ENCODE measurements at regions not wholly inside any gene's neighbourhood (a gene's known extent, or its start where the extent isn't known, plus 50 kb on each side); places are given as distances from the start of the nearest gene placed in this dataset.

GRCh38 chr14:51473808-51474565 lies 177.7 kb upstream of the FRMD6 start:
- no peak for DNase-seq (ENCODE audit: low spot score)

- no peak for DNase-seq (ENCODE audit: low spot score)
Observed at GRCh38 chr14:51474854-51475253, 176.9 kb upstream of the FRMD6 start.

GRCh38 chr14:51478175-51478621 lies 173.5 kb upstream of the FRMD6 start:
- no peak for DNase-seq (ENCODE audit: low spot score)

- DNase-seq (ENCODE audit: low spot score): no peak
Observed at GRCh38 chr14:51479584-51480325, 172.0 kb upstream of the FRMD6 start.

GRCh38 chr14:51481643-51482042 lies 170.1 kb upstream of the FRMD6 start:
- DNase-seq (ENCODE audit: low spot score): no peak

- no peak for DNase-seq (ENCODE audit: low spot score)
Observed at GRCh38 chr14:51482102-51482501, 169.6 kb upstream of the FRMD6 start.

GRCh38 chr14:51484485-51484884 lies 167.2 kb upstream of the FRMD6 start:
- no peak for DNase-seq (ENCODE audit: low spot score)

- DNase-seq (ENCODE audit: low spot score): no peak
Observed at GRCh38 chr14:51485733-51486132, 166.0 kb upstream of the FRMD6 start.

- DNase-seq (ENCODE audit: low spot score): no peak
Observed at GRCh38 chr14:51487848-51488247, 163.9 kb upstream of the FRMD6 start.

GRCh38 chr14:51488569-51489220 lies 163.0 kb upstream of the FRMD6 start:
- DNase-seq (ENCODE audit: low spot score): no peak

- no peak for DNase-seq (ENCODE audit: low spot score)
Observed at GRCh38 chr14:51490205-51490604, 161.5 kb upstream of the FRMD6 start.

- no peak for DNase-seq (ENCODE audit: low spot score)
Observed at GRCh38 chr14:51491036-51491545, 160.6 kb upstream of the FRMD6 start.

GRCh38 chr14:51491776-51492175 lies 159.9 kb upstream of the FRMD6 start:
- DNase-seq (ENCODE audit: low spot score): no peak

- DNase-seq (ENCODE audit: low spot score): no peak
Observed at GRCh38 chr14:51495319-51495718, 156.4 kb upstream of the FRMD6 start.

- DNase-seq (ENCODE audit: low spot score): no peak
Observed at GRCh38 chr14:51498411-51499227, 153.1 kb upstream of the FRMD6 start.

- no peak for DNase-seq (ENCODE audit: low spot score)
Observed at GRCh38 chr14:51500776-51501175, 150.9 kb upstream of the FRMD6 start.

GRCh38 chr14:51501746-51502145 lies 150.0 kb upstream of the FRMD6 start:
- DNase-seq (ENCODE audit: low spot score): no peak

- no peak for DNase-seq (ENCODE audit: low spot score)
Observed at GRCh38 chr14:51504669-51505068, 147.0 kb upstream of the FRMD6 start.

GRCh38 chr14:51507511-51507905 lies 144.2 kb upstream of the FRMD6 start:
- DNase-seq (ENCODE audit: low spot score): no peak

- no peak for DNase-seq (ENCODE audit: low spot score)
Observed at GRCh38 chr14:51507906-51508511, 143.7 kb upstream of the FRMD6 start.

- no peak for DNase-seq (ENCODE audit: low spot score)
Observed at GRCh38 chr14:51511265-51511664, 140.4 kb upstream of the FRMD6 start.
